Fibroblast of lung (primary cell): ENCODE measurements at regions not wholly inside any gene's neighbourhood (a gene's known extent, or its start where the extent isn't known, plus 50 kb on each side); places are given as distances from the start of the nearest gene placed in this dataset.

Source experiments
- DNase-seq, 2 donors: peaks; one replicate each; pipeline versions ENCODE4 v3.0.0 to v3.0.0-alpha.2; 2010; ENCODE audit warnings: low read depth in 2 of 2
- H2AFZ ChIP-seq: 2 replicates; pipeline ENCODE4 v1.5.1; 2012; ENCODE audit warnings: low read length, control low read depth, inconsistent platforms
- H3K27ac ChIP-seq: 2 replicates; pipeline ENCODE4 v1.5.1; 2011; ENCODE audit warnings: low read length, control low read depth; ENCODE audit not compliant: insufficient read depth
- H3K27me3 ChIP-seq: 2 replicates; pipeline ENCODE4 v1.5.1; 2011; ENCODE audit warnings: mild to moderate bottlenecking, low read length; ENCODE audit not compliant: control insufficient read depth, insufficient read depth
- H3K36me3 ChIP-seq: 2 replicates; pipeline ENCODE4 v1.5.1; 2011; ENCODE audit warnings: low read length; ENCODE audit not compliant: control insufficient read depth, insufficient read depth
- H3K4me1 ChIP-seq: 2 replicates; pipeline ENCODE4 v1.5.1; 2011; ENCODE audit warnings: low read length; ENCODE audit not compliant: control insufficient read depth, insufficient read depth; ENCODE audit errors: extremely low read depth
- H3K4me2 ChIP-seq: 2 replicates; pipeline ENCODE4 v1.5.1; 2011; ENCODE audit warnings: low read length, control low read depth; ENCODE audit not compliant: insufficient read depth; ENCODE audit errors: extremely low read depth
- H3K4me3 ChIP-seq, 4 experiments: fragments of 200-600 bp in 1 of 4; sonication (generic) in 1 of 4; replicated peaks in 1 of 4; 2 replicates each; pipeline ENCODE4 v1.5.1; 2011 to 2016; ENCODE audit warnings: low read length in 4 of 4, low read depth in 3 of 4, mild to moderate bottlenecking in 3 of 4, control low read depth in 2 of 4, inconsistent platforms in 1 of 4, mixed read lengths in 1 of 4; ENCODE audit not compliant: insufficient read depth in 1 of 4; ENCODE audit errors: control extremely low read depth in 1 of 4
- H3K79me2 ChIP-seq: 2 replicates; pipeline ENCODE4 v1.5.1; 2012; ENCODE audit warnings: mild to moderate bottlenecking, low read length, inconsistent platforms; ENCODE audit not compliant: control insufficient read depth, insufficient read depth
- H3K9ac ChIP-seq: 2 replicates; pipeline ENCODE4 v1.5.1; 2011; ENCODE audit warnings: mild to moderate bottlenecking, low read length, control low read depth; ENCODE audit not compliant: insufficient read depth
- H3K9me3 ChIP-seq: 2 replicates; pipeline ENCODE4 v1.5.1; 2012; ENCODE audit warnings: low read depth, low read length; ENCODE audit not compliant: control insufficient read depth, insufficient read depth
- H4K20me1 ChIP-seq: 2 replicates; pipeline ENCODE4 v1.5.1; 2011; ENCODE audit warnings: low read length; ENCODE audit not compliant: control insufficient read depth, insufficient read depth; ENCODE audit errors: extremely low read depth
- CTCF ChIP-seq, 2 donors: IDR thresholded peaks in 1 of 2; conservative IDR thresholded peaks in 1 of 2; 1 replicate in 1 of 2; 2 replicates in 1 of 2; pipeline ENCODE4 v1.5.1; 2011 to 2012; ENCODE audit warnings: low read length in 2 of 2, control low read depth in 1 of 2, inconsistent platforms in 1 of 2, low read depth in 1 of 2, mild to moderate bottlenecking in 1 of 2
- EZH2 ChIP-seq: IDR thresholded peaks from 2 replicates; pipeline ENCODE4 v1.5.1; 2012; ENCODE audit warnings: low read length, control low read depth, mild to moderate bottlenecking; ENCODE audit errors: missing control alignments

- Histone ChIP-seq H3K4me2 (no peak overlapping the region), H2AFZ (no peak overlapping the region), H3K9ac (no peak overlapping the region), H4K20me1 (no peaks in the 10 kb centered on the region), H3K4me3 (no peak overlapping the region), H3K9me3 (no peaks in the 10 kb centered on the region), H3K4me1 (no peaks in the 10 kb centered on the region), H3K27ac (no peak overlapping the region), H3K27me3 (no peaks in the 10 kb centered on the region), H3K36me3 (no peaks in the 10 kb centered on the region), H3K79me2 (no peaks in the 10 kb centered on the region)
- TF ChIP-seq EZH2 (no peak), CTCF (conservative IDR thresholded peaks at IDR 0.05 in 1 of 2, IDR thresholded peaks at IDR 0.05 in 1 of 2; ENCODE audit: low read depth in 1 of 2, low read length in 2 of 2) (no peak)
- DNase-seq, result no peak
Measured at GRCh38 chr16:52709306-52709705, 162.4 kb upstream of the TOX3 start.

- Histone ChIP-seq H3K79me2 (no peaks in the 10 kb centered on the region), H3K27ac (no peak overlapping the region), H3K9me3 (no peaks in the 10 kb centered on the region), H4K20me1 (no peaks in the 10 kb centered on the region), H3K4me1 (no peaks in the 10 kb centered on the region), H3K27me3 (no peaks in the 10 kb centered on the region), H2AFZ (no peak overlapping the region), H3K4me3 (no peak overlapping the region), H3K36me3 (no peaks in the 10 kb centered on the region), H3K9ac (no peak overlapping the region), H3K4me2 (no peak overlapping the region)
- TF ChIP-seq CTCF (conservative IDR thresholded peaks at IDR 0.05 in 1 of 2, IDR thresholded peaks at IDR 0.05 in 1 of 2; ENCODE audit: low read depth in 1 of 2, low read length in 2 of 2) (no peak), EZH2 (no peak)
- DNase-seq, result no peak
Measured at GRCh38 chr16:52708476-52708875, 161.5 kb upstream of the TOX3 start.

- Histone ChIP-seq H4K20me1 (no peaks in the 10 kb centered on the region), H3K79me2 (no peaks in the 10 kb centered on the region), H3K36me3 (no peaks in the 10 kb centered on the region), H3K4me1 (no peaks in the 10 kb centered on the region), H3K9ac (no peak overlapping the region), H3K9me3 (no peaks in the 10 kb centered on the region), H3K27me3 (no peaks in the 10 kb centered on the region), H3K4me2 (no peak overlapping the region), H3K4me3 (no peak overlapping the region), H3K27ac (no peak overlapping the region), H2AFZ (no peak overlapping the region)
- TF ChIP-seq CTCF (conservative IDR thresholded peaks at IDR 0.05 in 1 of 2, IDR thresholded peaks at IDR 0.05 in 1 of 2; ENCODE audit: low read depth in 1 of 2, low read length in 2 of 2) (no peak), EZH2 (no peak)
- no peak for DNase-seq
Measured at GRCh38 chr16:52707676-52708337, 160.9 kb upstream of the TOX3 start.
